SK-N-SH treated with all-trans-retinoic acid at 6 μM for 48 hours (cell line): ENCODE measurements at regions not wholly inside any gene's neighbourhood (a gene's known extent, or its start where the extent isn't known, plus 50 kb on each side); places are given as distances from the start of the nearest gene placed in this dataset.

Experiments
- GLIS3 ChIP-seq: fragments of 250-450 bp; sonication (Bioruptor Pico); IDR thresholded peaks from 2 replicates; pipeline ENCODE4 v1.5.0; 2020; ENCODE audit warnings: mild to moderate bottlenecking, moderate library complexity
- OSR1 ChIP-seq: fragments of 250-450 bp; sonication (Bioruptor Pico); IDR thresholded peaks from 2 replicates; pipeline ENCODE4 v1.8.0; 2022; ENCODE audit warnings: moderate library complexity, mild to moderate bottlenecking, inconsistent platforms
- TOX ChIP-seq: fragments of 250-450 bp; sonication (Bioruptor Pico); IDR thresholded peaks from 2 replicates; pipeline ENCODE4 v1.8.0; 2021; ENCODE audit warnings: mild to moderate bottlenecking, moderate library complexity, borderline replicate concordance
- ZNF565 ChIP-seq: fragments of 450-650 bp; formaldehyde crosslinking; conservative IDR thresholded peaks from 2 replicates; pipeline ENCODE4 v1.5.0; 2020; ENCODE audit warnings: low read depth, mild to moderate bottlenecking, moderate library complexity

DNA sequence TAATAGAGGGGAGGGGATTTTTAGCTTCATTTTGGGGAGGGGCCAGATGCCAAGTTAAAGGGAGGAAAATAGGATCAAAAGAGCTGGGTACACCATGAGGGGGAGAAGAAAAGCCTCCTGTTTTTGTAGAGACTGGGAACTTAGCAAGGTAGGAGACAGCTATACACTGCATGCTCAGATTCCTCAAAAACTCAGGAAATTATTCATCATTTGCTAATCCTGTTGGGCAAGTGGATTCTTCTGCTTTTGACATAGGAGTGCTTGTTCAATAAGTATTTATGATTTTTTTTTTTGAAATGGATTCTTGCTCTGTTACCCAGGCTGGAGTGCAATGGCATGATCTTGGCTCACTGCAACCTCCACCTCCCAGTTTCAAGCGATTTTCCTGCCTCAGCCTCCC lies 73.4 kb downstream of the LYZL2 start:
- TF ChIP-seq OSR1 (CRISPR knock-in tag) (no peak), ZNF565 (CRISPR knock-in tag) (no peak), GLIS3 (no peak), TOX (CRISPR knock-in tag) (no peak)
